ENCODE measurements at regions not wholly inside any gene's neighbourhood (a gene's known extent, or its start where the extent isn't known, plus 50 kb on each side); places are given as distances from the start of the nearest gene placed in this dataset.

- Histone ChIP-seq H3K9me3 (ENCODE audit: control insufficient read depth, insufficient read depth, low read depth, low read length) (no peaks in the 10 kb centered on the region), H3K27ac (ENCODE audit: extremely low read depth, low read depth, low read length) (no peak overlapping the region), H3K4me1 (ENCODE audit: control insufficient read depth, insufficient read depth, low read length) (no peaks in the 10 kb centered on the region), H3K36me3 (ENCODE audit: control insufficient read depth in 2 of 2, insufficient read depth in 1 of 2, low read length in 2 of 2) (no peaks in the 10 kb centered on the region), H3K4me3 (ENCODE audit: low read depth, low read length) (no peak overlapping the region)
- no peak for TF ChIP-seq ZNF391 (tag by site-specific recombination; IDR thresholded peaks at IDR 0.05; ENCODE audit: borderline replicate concordance, low read depth)
- no peak for TF ChIP-seq ZNF140 (tag by site-specific recombination; IDR thresholded peaks at IDR 0.05)
- TF ChIP-seq ZNF549 (tag by site-specific recombination; IDR thresholded peaks at IDR 0.05) = no peak
- no peak for TF ChIP-seq KLF16 (tag by site-specific recombination; IDR thresholded peaks at IDR 0.05)
- no peak for TF ChIP-seq BCL11A (tag by site-specific recombination; IDR thresholded peaks at IDR 0.05; ENCODE audit: low read depth)
- no peak for TF ChIP-seq ZNF24 (tag by site-specific recombination; IDR thresholded peaks at IDR 0.05)
- ChIA-PET CTCF (no interaction called here), POLR2A (no interaction called here)
These were observed 305.4 kb upstream of the SEL1L start for GRCh38 chr14:81839056-81839455.

GRCh38 chr14:81841346-81841745 is 307.7 kb upstream of the SEL1L start:
- H3K9me3 ChIP-seq (ENCODE audit: control insufficient read depth, insufficient read depth, low read depth, low read length) = no peaks in the 10 kb centered on the region
- H3K27ac ChIP-seq (ENCODE audit: extremely low read depth, low read depth, low read length) = no peak overlapping the region
- no peaks in the 10 kb centered on the region for H3K36me3 ChIP-seq (ENCODE audit: control insufficient read depth in 2 of 2, insufficient read depth in 1 of 2, low read length in 2 of 2)
- no peaks in the 10 kb centered on the region for H3K4me1 ChIP-seq (ENCODE audit: control insufficient read depth, insufficient read depth, low read length)
- POLR2A ChIA-PET = no interaction called here
- H3K4me3 ChIP-seq (ENCODE audit: low read depth, low read length) = no peak overlapping the region
- TF ChIP-seq ZFHX2 (tag by site-specific recombination; conservative IDR thresholded peaks at IDR 0.05) (no peak), ZNF2 (tag by site-specific recombination; IDR thresholded peaks at IDR 0.05) (no peak), ZNF610 (tag by site-specific recombination; IDR thresholded peaks at IDR 0.05; ENCODE audit: borderline replicate concordance) (no peak), ZEB2 (tag by site-specific recombination; IDR thresholded peaks at IDR 0.05) (no peak), ZNF24 (tag by site-specific recombination; IDR thresholded peaks at IDR 0.05) (no peak), REPIN1 (tag by site-specific recombination; IDR thresholded peaks at IDR 0.05; ENCODE audit: low read depth) (no peak), ZNF394 (tag by site-specific recombination; IDR thresholded peaks at IDR 0.05; ENCODE audit: borderline replicate concordance) (no peak), ZNF404 (tag by site-specific recombination; IDR thresholded peaks at IDR 0.05) (no peak), ZNF629 (tag by site-specific recombination; IDR thresholded peaks at IDR 0.05) (no peak), ZNF416 (tag by site-specific recombination; IDR thresholded peaks at IDR 0.05) (no peak), ZSCAN18 (tag by site-specific recombination; IDR thresholded peaks at IDR 0.05) (no peak), ZNF214 (tag by site-specific recombination; IDR thresholded peaks at IDR 0.05; ENCODE audit: borderline replicate concordance) (no peak), PBX3 (CRISPR knock-in tag; IDR thresholded peaks at IDR 0.05) (no peak), SP7 (tag by site-specific recombination; IDR thresholded peaks at IDR 0.05) (no peak), ZNF391 (tag by site-specific recombination; IDR thresholded peaks at IDR 0.05; ENCODE audit: borderline replicate concordance, low read depth) (no peak)
- CTCF ChIA-PET = no interaction called here

- no peak overlapping the region for H3K27ac ChIP-seq (ENCODE audit: extremely low read depth, low read depth, low read length)
- no peak for TF ChIP-seq ZNF146 (tag by site-specific recombination; IDR thresholded peaks at IDR 0.05)
- no peak for TF ChIP-seq IKZF3 (tag by site-specific recombination; IDR thresholded peaks at IDR 0.05)
- no peak for TF ChIP-seq ZBTB1 (tag by site-specific recombination; IDR thresholded peaks at IDR 0.05)
- no peak for TF ChIP-seq ZNF248 (tag by site-specific recombination; IDR thresholded peaks at IDR 0.05)
- no peak for TF ChIP-seq FEZF1 (tag by site-specific recombination; IDR thresholded peaks at IDR 0.05)
- no peak for TF ChIP-seq KLF7 (tag by site-specific recombination; IDR thresholded peaks at IDR 0.05; ENCODE audit: borderline replicate concordance)
- TF ChIP-seq ZSCAN16 (tag by site-specific recombination; IDR thresholded peaks at IDR 0.05) = no peak
- no peak for TF ChIP-seq GLIS1 (tag by site-specific recombination; IDR thresholded peaks at IDR 0.05)
- TF ChIP-seq ZNF768 (tag by site-specific recombination; IDR thresholded peaks at IDR 0.05) = no peak
- no peak for TF ChIP-seq ZNF274 (IDR thresholded peaks at IDR 0.05; ENCODE audit: low read length)
- TF ChIP-seq ZNF274 (tag by site-specific recombination; IDR thresholded peaks at IDR 0.05; ENCODE audit: borderline replicate concordance) = no peak
- no peak for TF ChIP-seq ZNF10 (tag by site-specific recombination; IDR thresholded peaks at IDR 0.05)
- no peak for TF ChIP-seq ZNF239 (tag by site-specific recombination; IDR thresholded peaks at IDR 0.05)
- no peaks in the 10 kb centered on the region for H3K36me3 ChIP-seq (ENCODE audit: control insufficient read depth in 2 of 2, insufficient read depth in 1 of 2, low read length in 2 of 2)
- H3K4me1 ChIP-seq (ENCODE audit: control insufficient read depth, insufficient read depth, low read length) = no peaks in the 10 kb centered on the region
- H3K9me3 ChIP-seq (ENCODE audit: control insufficient read depth, insufficient read depth, low read depth, low read length) = no peaks in the 10 kb centered on the region
- H3K4me3 ChIP-seq (ENCODE audit: low read depth, low read length) = no peak overlapping the region
- POLR2A ChIA-PET = no interaction called here
- CTCF ChIA-PET = no interaction called here
These were observed 316.1 kb upstream of the SEL1L start for GRCh38 chr14:81849714-81850113.
